HEK293 (cell line): ENCODE measurements at regions not wholly inside any gene's neighbourhood (a gene's known extent, or its start where the extent isn't known, plus 50 kb on each side); places are given as distances from the start of the nearest gene placed in this dataset.

Experiments
- FEZF1 ChIP-seq: fragments of 450-650 bp; formaldehyde crosslinking; IDR thresholded peaks from 2 replicates; pipeline ENCODE4 v1.5.1; 2016; ENCODE audit warnings: missing biosample characterization, missing genetic modification characterization
- GLIS1 ChIP-seq: fragments of 450-650 bp; formaldehyde crosslinking; IDR thresholded peaks from 2 replicates; pipeline ENCODE4 v1.5.1; 2016; ENCODE audit warnings: missing biosample characterization, missing genetic modification characterization
- HIC1 ChIP-seq: fragments of 450-650 bp; formaldehyde crosslinking; IDR thresholded peaks from 2 replicates; pipeline ENCODE4 v1.5.1; 2016; ENCODE audit warnings: missing biosample characterization, missing genetic modification characterization
- KLF8 ChIP-seq: fragments of 450-650 bp; formaldehyde crosslinking; IDR thresholded peaks from 2 replicates; pipeline ENCODE4 v1.5.1; 2016; ENCODE audit warnings: missing biosample characterization, missing genetic modification characterization
- OSR2 ChIP-seq: fragments of 450-650 bp; formaldehyde crosslinking; IDR thresholded peaks from 2 replicates; pipeline ENCODE4 v1.5.1; 2016; ENCODE audit warnings: missing biosample characterization, missing genetic modification characterization
- PRDM6 ChIP-seq: fragments of 450-650 bp; formaldehyde crosslinking; IDR thresholded peaks from 2 replicates; pipeline ENCODE4 v1.5.1; 2017; ENCODE audit warnings: missing biosample characterization, missing genetic modification characterization
- RBAK ChIP-seq: fragments of 450-650 bp; formaldehyde crosslinking; IDR thresholded peaks from 2 replicates; pipeline ENCODE4 v1.5.1; 2016; ENCODE audit warnings: missing biosample characterization, missing genetic modification characterization
- SP2 ChIP-seq: fragments of 450-650 bp; formaldehyde crosslinking; IDR thresholded peaks from 2 replicates; pipeline ENCODE4 v1.5.1; 2016; ENCODE audit warnings: missing biosample characterization, missing genetic modification characterization
- ZBTB48 ChIP-seq: fragments of 450-650 bp; formaldehyde crosslinking; IDR thresholded peaks from 2 replicates; pipeline ENCODE4 v1.5.1; 2016; ENCODE audit warnings: missing biosample characterization, missing genetic modification characterization
- ZBTB8A ChIP-seq: fragments of 450-650 bp; formaldehyde crosslinking; IDR thresholded peaks from 2 replicates; pipeline ENCODE4 v1.5.1; 2016; ENCODE audit warnings: missing biosample characterization, missing genetic modification characterization
- ZNF175 ChIP-seq: fragments of 450-650 bp; formaldehyde crosslinking; IDR thresholded peaks from 2 replicates; pipeline ENCODE4 v1.5.1; 2016; ENCODE audit warnings: missing biosample characterization, missing genetic modification characterization
- ZNF274 ChIP-seq, 2 experiments: fragments of 200-500 bp in 1 of 2; fragments of 450-650 bp in 1 of 2; sonication (Bioruptor generic) in 1 of 2; formaldehyde crosslinking in 1 of 2; IDR thresholded peaks; 2 replicates each; pipeline versions ENCODE4 v1.5.1 to v1.6.1; 2014 to 2016; ENCODE audit warnings: borderline replicate concordance in 1 of 2, inconsistent platforms in 1 of 2, low read length in 1 of 2, missing biosample characterization in 1 of 2, missing genetic modification characterization in 1 of 2
- ZNF292 ChIP-seq: fragments of 450-650 bp; formaldehyde crosslinking; IDR thresholded peaks from 2 replicates; pipeline ENCODE4 v1.5.1; 2016; ENCODE audit warnings: low read depth, missing biosample characterization, missing genetic modification characterization, borderline replicate concordance
- ZNF302 ChIP-seq: fragments of 450-650 bp; formaldehyde crosslinking; IDR thresholded peaks from 2 replicates; pipeline ENCODE4 v1.5.1; 2016; ENCODE audit warnings: missing biosample characterization, missing genetic modification characterization, low read depth
- ZNF311 ChIP-seq: fragments of 450-650 bp; formaldehyde crosslinking; IDR thresholded peaks from 2 replicates; pipeline ENCODE4 v1.5.1; 2017; ENCODE audit warnings: missing biosample characterization, missing genetic modification characterization, borderline replicate concordance
- ZNF350 ChIP-seq: fragments of 450-650 bp; formaldehyde crosslinking; IDR thresholded peaks from 2 replicates; pipeline ENCODE4 v1.5.0; 2017; ENCODE audit warnings: missing biosample characterization, mild to moderate bottlenecking, missing genetic modification characterization
- ZNF354C ChIP-seq: fragments of 450-650 bp; formaldehyde crosslinking; IDR thresholded peaks from 2 replicates; pipeline ENCODE4 v1.5.1; 2016; ENCODE audit warnings: missing biosample characterization, missing genetic modification characterization, low read depth, borderline replicate concordance
- ZNF404 ChIP-seq: fragments of 450-650 bp; formaldehyde crosslinking; IDR thresholded peaks from 2 replicates; pipeline ENCODE4 v1.5.1; 2017; ENCODE audit warnings: missing biosample characterization, missing genetic modification characterization
- ZNF423 ChIP-seq: fragments of 450-650 bp; formaldehyde crosslinking; IDR thresholded peaks from 2 replicates; pipeline ENCODE4 v1.5.1; 2016; ENCODE audit warnings: missing biosample characterization, missing genetic modification characterization
- ZNF510 ChIP-seq: fragments of 450-650 bp; formaldehyde crosslinking; IDR thresholded peaks from 2 replicates; pipeline ENCODE4 v1.5.1; 2018; ENCODE audit warnings: mild to moderate bottlenecking, missing genetic modification characterization, missing biosample characterization; ENCODE audit not compliant: insufficient replicate concordance
- ZNF549 ChIP-seq: fragments of 450-650 bp; IDR thresholded peaks from 2 replicates; pipeline ENCODE4 v1.5.1; 2018; ENCODE audit warnings: missing biosample characterization, missing genetic modification characterization, mild to moderate bottlenecking, inconsistent platforms, moderate library complexity
- ZNF623 ChIP-seq: fragments of 450-650 bp; formaldehyde crosslinking; IDR thresholded peaks from 2 replicates; pipeline ENCODE4 v1.5.1; 2016; ENCODE audit warnings: missing biosample characterization, missing genetic modification characterization
- ZNF707 ChIP-seq: fragments of 450-650 bp; formaldehyde crosslinking; IDR thresholded peaks from 2 replicates; pipeline ENCODE4 v1.5.1; 2016; ENCODE audit warnings: missing biosample characterization, missing genetic modification characterization
- ZNF76 ChIP-seq: fragments of 450-650 bp; formaldehyde crosslinking; IDR thresholded peaks from 2 replicates; pipeline ENCODE4; 2016; ENCODE audit warnings: low read depth, missing biosample characterization, missing genetic modification characterization, borderline replicate concordance
- ZNF776 ChIP-seq: fragments of 450-650 bp; formaldehyde crosslinking; IDR thresholded peaks from 2 replicates; pipeline ENCODE4 v1.5.0; 2017; ENCODE audit warnings: missing biosample characterization, missing genetic modification characterization, borderline replicate concordance
- ZNF830 ChIP-seq: fragments of 450-650 bp; IDR thresholded peaks from 2 replicates; pipeline ENCODE4 v1.5.0; 2018; ENCODE audit warnings: missing biosample characterization, missing genetic modification characterization, low read depth, mild to moderate bottlenecking, moderate library complexity
- ZSCAN23 ChIP-seq: fragments of 450-650 bp; formaldehyde crosslinking; IDR thresholded peaks from 2 replicates; pipeline ENCODE4 v1.5.1; 2016; ENCODE audit warnings: missing biosample characterization, missing genetic modification characterization
- TF ChIP-seq, protein P1 (sequence below): fragments of 450-650 bp; formaldehyde crosslinking; IDR thresholded peaks from 2 replicates; pipeline ENCODE4 v1.5.1; 2016; ENCODE audit warnings: missing biosample characterization, missing genetic modification characterization, low read depth
- TF ChIP-seq, protein P2 (sequence below): fragments of 450-650 bp; formaldehyde crosslinking; IDR thresholded peaks from 2 replicates; pipeline ENCODE4 v1.5.1; 2016; ENCODE audit warnings: missing biosample characterization, missing genetic modification characterization
- TF ChIP-seq, protein P3 (sequence below): fragments of 450-650 bp; formaldehyde crosslinking; IDR thresholded peaks from 2 replicates; pipeline ENCODE4; 2016; ENCODE audit warnings: missing biosample characterization, missing genetic modification characterization

- TF ChIP-seq PRDM6 (peak; percentile 63), OSR2 (no peak), ZNF776 (tag by site-specific recombination) (no peak), RBAK (no peak), ZNF274 (IDR thresholded peaks at IDR 0.05; ENCODE audit: low read length) (no peak), ZNF274 (tag by site-specific recombination; IDR thresholded peaks at IDR 0.05; ENCODE audit: borderline replicate concordance) (no peak), ZNF354C (tag by site-specific recombination) (no peak), ZNF623 (tag by site-specific recombination) (no peak), SP2 (tag by site-specific recombination) (no peak), ZNF302 (tag by site-specific recombination) (no peak), HIC1 (tag by site-specific recombination) (no peak), FEZF1 (tag by site-specific recombination) (peak; percentile 86), ZNF423 (tag by site-specific recombination) (0 out of 2 replicates have a peak, but pooled peaks have one; percentile 20), ZNF350 (tag by site-specific recombination) (no peak), ZNF510 (tag by site-specific recombination) (no peak), ZBTB48 (no peak), ZBTB8A (tag by site-specific recombination) (peak; percentile 52), ZNF311 (tag by site-specific recombination) (no peak), ZNF404 (tag by site-specific recombination) (no peak), ZNF549 (tag by site-specific recombination) (no peak), ZNF707 (tag by site-specific recombination) (no peak), ZNF292 (no peak), ZNF830 (tag by site-specific recombination) (no peak), ZSCAN23 (tag by site-specific recombination) (no peak), ZNF175 (no peak), ZNF76 (tag by site-specific recombination) (no peak), GLIS1 (no peak), KLF8 (no peak)
- TF ChIP-seq, protein P1, sequence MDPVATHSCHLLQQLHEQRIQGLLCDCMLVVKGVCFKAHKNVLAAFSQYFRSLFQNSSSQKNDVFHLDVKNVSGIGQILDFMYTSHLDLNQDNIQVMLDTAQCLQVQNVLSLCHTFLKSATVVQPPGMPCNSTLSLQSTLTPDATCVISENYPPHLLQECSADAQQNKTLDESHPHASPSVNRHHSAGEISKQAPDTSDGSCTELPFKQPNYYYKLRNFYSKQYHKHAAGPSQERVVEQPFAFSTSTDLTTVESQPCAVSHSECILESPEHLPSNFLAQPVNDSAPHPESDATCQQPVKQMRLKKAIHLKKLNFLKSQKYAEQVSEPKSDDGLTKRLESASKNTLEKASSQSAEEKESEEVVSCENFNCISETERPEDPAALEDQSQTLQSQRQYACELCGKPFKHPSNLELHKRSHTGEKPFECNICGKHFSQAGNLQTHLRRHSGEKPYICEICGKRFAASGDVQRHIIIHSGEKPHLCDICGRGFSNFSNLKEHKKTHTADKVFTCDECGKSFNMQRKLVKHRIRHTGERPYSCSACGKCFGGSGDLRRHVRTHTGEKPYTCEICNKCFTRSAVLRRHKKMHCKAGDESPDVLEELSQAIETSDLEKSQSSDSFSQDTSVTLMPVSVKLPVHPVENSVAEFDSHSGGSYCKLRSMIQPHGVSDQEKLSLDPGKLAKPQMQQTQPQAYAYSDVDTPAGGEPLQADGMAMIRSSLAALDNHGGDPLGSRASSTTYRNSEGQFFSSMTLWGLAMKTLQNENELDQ (tag by site-specific recombination) = no peak
- TF ChIP-seq, protein P2, sequence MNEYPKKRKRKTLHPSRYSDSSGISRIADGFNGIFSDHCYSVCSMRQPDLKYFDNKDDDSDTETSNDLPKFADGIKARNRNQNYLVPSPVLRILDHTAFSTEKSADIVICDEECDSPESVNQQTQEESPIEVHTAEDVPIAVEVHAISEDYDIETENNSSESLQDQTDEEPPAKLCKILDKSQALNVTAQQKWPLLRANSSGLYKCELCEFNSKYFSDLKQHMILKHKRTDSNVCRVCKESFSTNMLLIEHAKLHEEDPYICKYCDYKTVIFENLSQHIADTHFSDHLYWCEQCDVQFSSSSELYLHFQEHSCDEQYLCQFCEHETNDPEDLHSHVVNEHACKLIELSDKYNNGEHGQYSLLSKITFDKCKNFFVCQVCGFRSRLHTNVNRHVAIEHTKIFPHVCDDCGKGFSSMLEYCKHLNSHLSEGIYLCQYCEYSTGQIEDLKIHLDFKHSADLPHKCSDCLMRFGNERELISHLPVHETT (tag by site-specific recombination) = no peak
- TF ChIP-seq, protein P3, sequence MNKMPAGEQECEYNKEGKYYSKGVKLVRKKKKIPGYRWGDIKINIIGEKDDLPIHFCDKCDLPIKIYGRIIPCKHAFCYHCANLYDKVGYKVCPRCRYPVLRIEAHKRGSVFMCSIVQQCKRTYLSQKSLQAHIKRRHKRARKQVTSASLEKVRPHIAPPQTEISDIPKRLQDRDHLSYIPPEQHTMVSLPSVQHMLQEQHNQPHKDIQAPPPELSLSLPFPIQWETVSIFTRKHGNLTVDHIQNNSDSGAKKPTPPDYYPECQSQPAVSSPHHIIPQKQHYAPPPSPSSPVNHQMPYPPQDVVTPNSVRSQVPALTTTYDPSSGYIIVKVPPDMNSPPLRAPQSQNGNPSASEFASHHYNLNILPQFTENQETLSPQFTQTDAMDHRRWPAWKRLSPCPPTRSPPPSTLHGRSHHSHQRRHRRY = no peak
Observed at GRCh38 chr3:73319179-73319769, 257.8 kb downstream of the EBLN2 start (continued).
